Sigmoid colon (tissue), 6 donors: ENCODE measurements at regions not wholly inside any gene's neighbourhood (a gene's known extent, or its start where the extent isn't known, plus 50 kb on each side); places are given as distances from the start of the nearest gene placed in this dataset.
"Not testable (repeated sequence)": the region's sequence is repeated elsewhere in the genome, so short reads cannot be mapped to it uniquely, and the experiment has no call there.

ENCODE experiments used
- DNase-seq: peaks from one replicate; pipeline ENCODE4 v3.0.0-alpha.2; 2019
- H3K27ac ChIP-seq, 4 donors: fragments of 200-600 bp; sonication (generic); one replicate each; pipeline ENCODE4 v1.5.1; 2016 to 2019; ENCODE audit warnings: mild to moderate bottlenecking in 1 of 4
- H3K27me3 ChIP-seq, 3 donors: fragments of 200-600 bp; sonication (generic); one replicate each; pipeline ENCODE4 v1.5.1; 2019; ENCODE audit warnings: mild to moderate bottlenecking in 1 of 3
- H3K36me3 ChIP-seq, 4 donors: fragments of 200-600 bp; sonication (generic); one replicate each; pipeline ENCODE4 v1.5.1; 2016 to 2019
- H3K4me1 ChIP-seq, 4 donors: fragments of 200-600 bp; sonication (generic); one replicate each; pipeline ENCODE4 v1.5.1; 2017 to 2019
- H3K4me3 ChIP-seq, 4 donors: fragments of 200-600 bp; sonication (generic); one replicate each; pipeline ENCODE4 v1.5.1; 2017 to 2019; ENCODE audit warnings: mild to moderate bottlenecking in 2 of 4, moderate library complexity in 1 of 4
- H3K9me3 ChIP-seq, 4 donors: fragments of 200-600 bp in 3 of 4; sonication (generic) in 3 of 4; one replicate each; pipeline versions ENCODE4 v1.5.1 to v1.6.1; 2013 to 2019
- EP300 ChIP-seq, 4 donors: sonication (generic); formaldehyde crosslinking; IDR thresholded peaks; one replicate each; pipeline ENCODE4 v1.6.1; 2017; ENCODE audit warnings: antibody characterized with exemption in 4 of 4
- POLR2A ChIP-seq, 2 donors: fragments of 450-650 bp; IDR thresholded peaks; one replicate each; pipeline ENCODE4 v1.6.1; 2016; ENCODE audit warnings: antibody characterized with exemption in 2 of 2, mild to moderate bottlenecking in 2 of 2, moderate library complexity in 2 of 2
- POLR2AphosphoS5 ChIP-seq, 4 donors: sonication (generic); formaldehyde crosslinking; IDR thresholded peaks; one replicate each; pipeline ENCODE4 v1.6.1; 2017; ENCODE audit warnings: antibody characterized with exemption in 4 of 4
- whole genome bisulfite sequencing, 2 donors: extraction: QIAGEN DNeasy Blood & Tissue Kit; methylation state at CpG; one replicate each; pipeline ENCODE4 v1.1.7; 2013; 5-methylcytosine and 5-hydroxymethylcytosine counted together
- intact Hi-C: fragments of 100-400 bp; cut with DNase I; formaldehyde crosslinking; loops from one replicate; pipeline ENCODE4 v1.15.1; 2023
- TF ChIP-seq, protein P1 (sequence below), 4 experiments: fragments of 450-650 bp in 3 of 4; fragments of 200-600 bp in 1 of 4; IDR thresholded peaks; one replicate each; pipeline ENCODE4 v1.5.1; 2016 to 2019; ENCODE audit warnings: antibody characterized with exemption in 4 of 4, mild to moderate bottlenecking in 3 of 4, moderate library complexity in 2 of 4
- donor health status: healthy with polysubstance abuse.
- donor health status: healthy.

DNA sequence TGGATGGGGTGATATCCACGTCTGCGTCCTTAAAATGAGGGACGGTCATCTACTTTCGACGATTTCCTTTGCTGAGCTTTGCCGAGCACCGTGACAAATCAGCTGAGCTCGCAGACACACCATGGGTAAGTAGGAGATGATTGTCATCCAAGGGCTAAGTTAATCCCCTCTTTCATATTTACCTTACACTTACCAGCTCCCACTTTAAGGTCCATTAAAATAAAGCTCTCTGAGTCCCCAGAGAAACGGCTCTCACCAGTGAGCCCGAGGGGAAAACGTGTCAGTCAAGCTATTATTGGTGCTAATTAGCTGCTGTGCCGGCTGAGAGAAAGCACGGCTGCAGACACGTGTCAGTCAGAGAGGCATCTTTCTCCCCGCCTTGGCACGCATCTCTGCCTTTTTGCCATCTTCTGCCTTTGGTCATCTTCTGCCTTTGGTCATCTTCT, 72.2 kb downstream of the CRLF2 start:
- 57 to 60% methylated on average over 16 of the region's 16 CpGs for WGBS, 2 donors
- peaks cover 0 to 14% (median 10%) of the 10 kb centered on the region in 3 donors for H3K27me3 ChIP-seq
- H3K27ac ChIP-seq, result no peak overlapping the region
- no peaks in the 10 kb centered on the region for H3K4me1 ChIP-seq
- TF ChIP-seq POLR2A (IDR thresholded peaks at IDR 0.05) (no peak), POLR2AphosphoS5 (IDR thresholded peaks at IDR 0.05) (no peak), EP300 (IDR thresholded peaks at IDR 0.05) (no peak)
- TF ChIP-seq, protein P1, sequence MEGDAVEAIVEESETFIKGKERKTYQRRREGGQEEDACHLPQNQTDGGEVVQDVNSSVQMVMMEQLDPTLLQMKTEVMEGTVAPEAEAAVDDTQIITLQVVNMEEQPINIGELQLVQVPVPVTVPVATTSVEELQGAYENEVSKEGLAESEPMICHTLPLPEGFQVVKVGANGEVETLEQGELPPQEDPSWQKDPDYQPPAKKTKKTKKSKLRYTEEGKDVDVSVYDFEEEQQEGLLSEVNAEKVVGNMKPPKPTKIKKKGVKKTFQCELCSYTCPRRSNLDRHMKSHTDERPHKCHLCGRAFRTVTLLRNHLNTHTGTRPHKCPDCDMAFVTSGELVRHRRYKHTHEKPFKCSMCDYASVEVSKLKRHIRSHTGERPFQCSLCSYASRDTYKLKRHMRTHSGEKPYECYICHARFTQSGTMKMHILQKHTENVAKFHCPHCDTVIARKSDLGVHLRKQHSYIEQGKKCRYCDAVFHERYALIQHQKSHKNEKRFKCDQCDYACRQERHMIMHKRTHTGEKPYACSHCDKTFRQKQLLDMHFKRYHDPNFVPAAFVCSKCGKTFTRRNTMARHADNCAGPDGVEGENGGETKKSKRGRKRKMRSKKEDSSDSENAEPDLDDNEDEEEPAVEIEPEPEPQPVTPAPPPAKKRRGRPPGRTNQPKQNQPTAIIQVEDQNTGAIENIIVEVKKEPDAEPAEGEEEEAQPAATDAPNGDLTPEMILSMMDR (IDR thresholded peaks at IDR 0.05), result no peak
- H3K9me3 ChIP-seq, result no peaks in the 10 kb centered on the region
- no peaks in the 10 kb centered on the region for H3K36me3 ChIP-seq
- intact Hi-C loops, result no loop called here
- no peak overlapping the region for H3K4me3 ChIP-seq
- DNase-seq, result peak; percentile 20

DNA sequence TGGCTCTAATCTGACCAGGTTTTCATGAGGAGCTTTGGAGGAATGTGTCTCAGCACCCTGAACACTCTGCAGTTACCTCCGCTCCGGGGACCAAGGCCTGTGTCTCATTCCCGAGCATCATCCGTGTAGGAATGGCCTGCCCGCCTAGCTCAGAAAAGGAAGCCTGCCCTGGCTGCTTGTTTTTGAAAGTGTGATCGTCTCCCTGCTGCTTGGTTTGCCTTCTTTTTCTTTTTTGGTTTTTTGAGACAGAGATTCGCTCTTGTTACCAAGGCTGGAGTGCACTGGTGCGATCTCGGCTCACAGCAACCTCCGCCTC, 73.3 kb downstream of the CRLF2 start:
- TF ChIP-seq EP300 (IDR thresholded peaks at IDR 0.05), result no peak
- TF ChIP-seq POLR2AphosphoS5 (IDR thresholded peaks at IDR 0.05), result no peak
- TF ChIP-seq POLR2A (IDR thresholded peaks at IDR 0.05), result no peak
- TF ChIP-seq, protein P1 (IDR thresholded peaks at IDR 0.05), result no peak
- Histone ChIP-seq H3K4me3 (no peak overlapping the region), H3K4me1 (no peaks in the 10 kb centered on the region), H3K9me3 (no peaks in the 10 kb centered on the region), H3K27me3 (peaks cover 0 to 14% (median 10%) of the 10 kb centered on the region in 3 donors), H3K36me3 (no peaks in the 10 kb centered on the region), H3K27ac (no peak overlapping the region)
- intact Hi-C loops, result no loop called here
- peak; percentile 9 for DNase-seq
- 83 to 89% methylated on average over 10 of the region's 10 CpGs for WGBS, 2 donors

DNA sequence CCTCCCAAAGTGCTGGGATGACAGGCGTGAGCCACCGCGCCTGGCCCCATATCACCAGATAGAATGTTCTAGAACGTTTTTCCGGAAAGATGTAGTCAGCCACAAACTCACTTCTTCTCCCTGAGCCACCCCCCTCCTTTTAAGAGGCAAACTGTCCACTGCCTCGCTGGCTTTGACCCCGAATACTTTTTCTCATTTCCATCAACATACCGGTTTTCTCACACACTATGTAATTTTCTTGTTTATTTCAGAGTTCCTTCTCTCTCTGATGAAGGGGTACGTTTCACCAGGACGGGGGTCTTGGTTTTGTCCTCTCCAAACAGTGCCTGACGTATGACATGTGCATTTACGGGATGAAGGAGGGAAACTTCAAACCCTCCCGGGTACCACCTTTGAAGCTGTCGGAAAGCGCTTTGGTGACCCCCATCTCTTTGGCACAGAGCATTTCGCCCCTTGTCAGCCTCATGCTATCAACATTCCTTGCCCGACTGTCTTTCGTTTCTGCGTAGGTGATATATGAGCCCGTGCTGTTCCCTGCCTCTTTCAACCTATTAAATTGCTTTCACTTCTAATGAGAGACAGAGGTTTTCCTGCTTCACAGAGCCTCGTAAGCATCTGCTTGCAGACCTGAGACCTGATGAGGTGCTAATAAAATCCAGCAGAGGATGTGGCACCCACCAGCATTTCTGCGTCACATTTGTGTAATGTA, 73.8 kb downstream of the CRLF2 start:
- intact Hi-C loops, result no loop called here
- DNase-seq, result peak; percentile 18
- 69 to 73% methylated on average over 22 of the region's 22 CpGs for WGBS, 2 donors
- H3K36me3 ChIP-seq, result no peaks in the 10 kb centered on the region
- no peak overlapping the region for H3K27ac ChIP-seq
- H3K4me1 ChIP-seq, result no peaks in the 10 kb centered on the region
- peaks cover 0 to 14% (median 10%) of the 10 kb centered on the region in 3 donors for H3K27me3 ChIP-seq
- no peak for TF ChIP-seq POLR2A (IDR thresholded peaks at IDR 0.05)
- TF ChIP-seq POLR2AphosphoS5 (IDR thresholded peaks at IDR 0.05), result no peak
- no peak for TF ChIP-seq EP300 (IDR thresholded peaks at IDR 0.05)
- no peak overlapping the region for H3K4me3 ChIP-seq
- H3K9me3 ChIP-seq, result no peaks in the 10 kb centered on the region

DNA sequence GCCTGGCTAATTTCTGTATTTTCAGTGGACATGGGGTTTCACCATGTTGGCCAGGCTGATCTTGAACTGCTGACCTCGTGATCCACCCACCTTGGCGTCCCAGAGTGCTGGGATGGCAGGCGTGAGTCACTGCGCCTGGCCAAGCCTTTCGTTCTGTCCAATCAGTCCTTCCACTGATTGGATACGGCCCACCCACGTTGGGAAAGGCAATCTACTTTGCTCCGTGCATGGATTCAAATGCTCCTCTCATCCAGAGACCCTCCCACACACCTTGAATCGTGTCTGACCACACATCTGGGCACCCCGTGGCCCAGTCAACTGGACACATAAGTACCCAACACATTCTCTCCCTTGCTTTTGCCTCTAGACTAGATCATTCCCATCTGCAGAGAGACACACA, 74.9 kb downstream of the CRLF2 start:
- intact Hi-C loops, result no loop called here
- Histone ChIP-seq H3K4me1 (no peaks in the 10 kb centered on the region), H3K27me3 (peaks cover 0 to 14% (median 10%) of the 10 kb centered on the region in 3 donors), H3K36me3 (no peaks in the 10 kb centered on the region), H3K27ac (no peak overlapping the region), H3K9me3 (no peaks in the 10 kb centered on the region), H3K4me3 (no peak overlapping the region)
- peak; percentile 14 for DNase-seq
- no peak for TF ChIP-seq POLR2AphosphoS5 (IDR thresholded peaks at IDR 0.05)
- whole genome bisulfite sequencing, 2 donors, result 78 to 80% methylated on average over 10 of the region's 10 CpGs

DNA sequence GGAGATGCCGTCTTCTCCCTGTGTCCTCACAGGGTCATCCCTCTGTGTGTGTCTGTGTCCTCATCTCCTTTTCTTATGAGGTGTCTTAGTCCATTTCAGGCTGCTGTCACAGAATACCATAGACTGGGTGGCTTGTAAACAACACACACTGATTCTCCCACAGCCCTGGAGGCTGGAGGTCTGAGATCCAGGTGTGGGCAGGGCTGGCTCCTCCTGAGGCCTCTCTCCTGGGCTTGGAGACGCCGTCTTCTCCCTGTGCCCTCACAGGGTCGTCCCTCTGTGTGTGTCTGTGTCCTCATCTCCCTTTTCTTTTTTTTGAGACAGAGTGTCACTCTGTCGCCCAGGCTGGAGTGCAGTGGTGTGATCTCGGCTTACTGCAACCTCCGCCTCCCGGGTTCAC, 75.9 kb downstream of the CRLF2 start:
- H3K27me3 ChIP-seq, result peaks cover 0 to 14% (median 10%) of the 10 kb centered on the region in 3 donors
- H3K36me3 ChIP-seq, intact Hi-C loops, H3K9me3 ChIP-seq, H3K4me3 ChIP-seq, H3K4me1 ChIP-seq, H3K27ac ChIP-seq: not testable (repeated sequence)
- WGBS, 2 donors, result 79 to 89% methylated on average over 8 of the region's 8 CpGs
- peak; percentile 9 for DNase-seq

DNA sequence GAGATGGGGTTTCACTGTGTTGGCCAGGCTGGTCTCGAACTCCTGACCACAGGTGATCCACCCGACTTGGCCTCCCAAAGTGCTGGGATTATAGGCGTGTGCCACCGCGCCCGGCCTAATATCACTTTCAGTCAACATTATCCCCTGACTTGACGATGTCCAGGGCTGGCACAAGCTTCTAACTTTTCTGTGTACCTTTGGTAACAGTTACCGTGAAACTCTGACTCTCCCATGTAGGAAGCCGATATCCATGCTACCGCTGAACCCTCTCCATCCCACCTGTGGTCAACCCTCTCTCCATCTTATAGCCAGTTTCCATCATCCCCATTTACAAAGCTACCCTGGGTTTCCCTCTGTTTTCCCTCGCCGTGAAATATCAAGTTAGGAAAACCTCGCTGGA, 77.5 kb downstream of the CRLF2 start:
- DNase-seq, result peak; percentile 33
- intact Hi-C loops, result no loop called here
- WGBS, 2 donors, result 89 to 93% methylated on average over 13 of the region's 13 CpGs
- Histone ChIP-seq H3K36me3 (no peaks in the 10 kb centered on the region), H3K4me1 (no peaks in the 10 kb centered on the region), H3K27me3 (peaks cover 0 to 10% (median under 1%) of the 10 kb centered on the region in 3 donors), H3K4me3 (no peak overlapping the region), H3K27ac (no peak overlapping the region), H3K9me3 (peaks cover 0 to 3% (median 0%) of the 10 kb centered on the region in 4 donors)
- TF ChIP-seq, protein P1 (IDR thresholded peaks at IDR 0.05), result no peak
- TF ChIP-seq POLR2A (IDR thresholded peaks at IDR 0.05), result no peak
